Esophagus mucosa (tissue), 1 donor: ENCODE measurements at regions not wholly inside any gene's neighbourhood (a gene's known extent, or its start where the extent isn't known, plus 50 kb on each side); places are given as distances from the start of the nearest gene placed in this dataset.

Experiments used
- ATAC-seq: fragments of 200-7000 bp; cut with Tn5 transposase; one replicate; pipeline ENCODE4 v1.9.1; 2020
- donor health status: DM: yes; HTN: yes; CAD: no.

- ATAC-seq: no peak
These were observed 273.2 kb downstream of the NFKBIZ start for GRCh38 chr3:102122527-102122926.

- peak; percentile 87 for ATAC-seq
These were observed 274.4 kb downstream of the NFKBIZ start for GRCh38 chr3:102123590-102124190.

- peak; percentile 94 for ATAC-seq
These were observed 275.0 kb downstream of the NFKBIZ start for GRCh38 chr3:102124282-102124681.

GRCh38 chr3:102124704-102125103 is 275.4 kb downstream of the NFKBIZ start:
- no peak for ATAC-seq

GRCh38 chr3:102125197-102125993 is 276.1 kb downstream of the NFKBIZ start:
- ATAC-seq: no peak

GRCh38 chr3:102125994-102126368 is 276.7 kb downstream of the NFKBIZ start:
- ATAC-seq: no peak

- peak; percentile 91 for ATAC-seq
These were observed 280.7 kb downstream of the NFKBIZ start for GRCh38 chr3:102129760-102130608.

- peak; percentile 19 for ATAC-seq
These were observed 283.1 kb downstream of the NFKBIZ start for GRCh38 chr3:102132370-102132769.

GRCh38 chr3:102133376-102133775 is 284.1 kb downstream of the NFKBIZ start:
- ATAC-seq: no peak

- ATAC-seq: no peak
These were observed 286.0 kb downstream of the NFKBIZ start for GRCh38 chr3:102135316-102135715.

- peak; percentile 59 for ATAC-seq
These were observed 286.9 kb downstream of the NFKBIZ start for GRCh38 chr3:102136183-102136582.

GRCh38 chr3:102140116-102140515 is 290.8 kb downstream of the NFKBIZ start:
- ATAC-seq: no peak

- no peak for ATAC-seq
These were observed 292.0 kb downstream of the NFKBIZ start for GRCh38 chr3:102141096-102141927.

GRCh38 chr3:102141928-102142239 is 292.6 kb downstream of the NFKBIZ start:
- no peak for ATAC-seq

GRCh38 chr3:102142379-102143060 is 292.3 kb upstream of the ZPLD1 start:
- no peak for ATAC-seq

GRCh38 chr3:102143536-102143935 is 291.3 kb upstream of the ZPLD1 start:
- peak; percentile 20 for ATAC-seq

GRCh38 chr3:102144063-102144462 is 290.8 kb upstream of the ZPLD1 start:
- ATAC-seq: no peak

- ATAC-seq: peak; percentile 46
These were observed 286.0 kb upstream of the ZPLD1 start for GRCh38 chr3:102148598-102149337.

- ATAC-seq: no peak
These were observed 282.9 kb upstream of the ZPLD1 start for GRCh38 chr3:102151935-102152334.

- peak; percentile 92 for ATAC-seq
These were observed 278.4 kb upstream of the ZPLD1 start for GRCh38 chr3:102156426-102156825.

GRCh38 chr3:102158080-102158740 is 276.6 kb upstream of the ZPLD1 start:
- peak; percentile 80 for ATAC-seq
